ENCODE measurements at regions not wholly inside any gene's neighbourhood (a gene's known extent, or its start where the extent isn't known, plus 50 kb on each side); places are given as distances from the start of the nearest gene placed in this dataset.

DNA sequence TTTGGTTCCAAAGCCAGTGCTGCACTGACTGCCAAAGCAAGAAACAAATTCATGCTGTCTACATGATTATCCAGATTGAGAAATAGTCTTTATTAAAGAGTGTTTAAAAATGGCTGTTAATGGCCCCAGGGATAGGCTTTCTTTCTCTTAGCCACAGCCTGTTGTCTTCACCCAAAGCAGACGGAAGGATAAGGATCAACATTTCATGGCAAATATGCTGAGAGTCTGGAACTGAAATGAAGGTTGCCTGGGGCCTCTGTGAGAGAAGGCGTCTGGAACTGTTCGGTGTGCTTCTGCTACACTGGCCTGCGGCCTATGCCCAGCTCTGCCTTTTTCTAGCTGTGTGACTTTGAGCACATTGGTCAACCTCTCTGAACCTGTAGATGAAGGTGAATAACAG lies 373.0 kb upstream of the ZFP64 start:
- no peak overlapping the region for H3K56ac ChIP-seq (replicated peaks; ENCODE audit: insufficient read length, low read depth, low read length)
- no peak overlapping the region for H4K5ac ChIP-seq (ENCODE audit: insufficient read length, low read depth, low read length)
- ChIA-PET POLR2A (ENCODE audit: partially characterized antibody) (no interaction called here), CTCF (ENCODE audit: partially characterized antibody) (no interaction called here)
- no peak overlapping the region for H2AFZ ChIP-seq (ENCODE audit: low read length)
- no peak overlapping the region for H3K4me3 ChIP-seq (ENCODE audit: extremely low read depth in 1 of 4, insufficient read depth in 2 of 4, low read depth in 3 of 4, low read length in 4 of 4)
- H3K9me3 ChIP-seq (ENCODE audit: insufficient read depth in 2 of 2, low read depth in 1 of 2, low read length in 1 of 2), result 0 out of 4 replicates have a peak, but pooled peaks cover 0 to 4% of the 10 kb centered on the region in 2 experiments
- H4K20me1 ChIP-seq (replicated peaks in 1 of 2; ENCODE audit: control insufficient read depth in 1 of 2, insufficient read depth in 2 of 2, low read length in 2 of 2), result no peaks in the 10 kb centered on the region
- H3K27me3 ChIP-seq (replicated peaks in 1 of 4; ENCODE audit: control insufficient read depth in 3 of 4, extremely low read depth in 1 of 4, insufficient read depth in 3 of 4, low read length in 3 of 4), result no peaks in the 10 kb centered on the region
- H3K4ac ChIP-seq (replicated peaks; ENCODE audit: insufficient read length, low read depth, low read length), result no peak overlapping the region
- no peak overlapping the region for H2BK5ac ChIP-seq (ENCODE audit: low read depth, low read length)
- FAIRE-seq, result no peak
- H3K4me2 ChIP-seq (ENCODE audit: insufficient read depth in 1 of 2, low read depth in 2 of 2, low read length in 2 of 2), result no peak overlapping the region
- TF ChIP-seq CHD1 (IDR thresholded peaks at IDR 0.05; ENCODE audit: low read depth, low read length) (no peak), BRCA1 (IDR thresholded peaks at IDR 0.05; ENCODE audit: low read depth, low read length) (no peak), EP300 (IDR thresholded peaks at IDR 0.05; ENCODE audit: borderline replicate concordance in 1 of 2, low read depth in 2 of 2, low read length in 2 of 2) (no peak), EGR1 (IDR thresholded peaks at IDR 0.05; ENCODE audit: borderline replicate concordance, low read depth, low read length) (no peak), POLR2A (IDR thresholded peaks at IDR 0.05; ENCODE audit: control extremely low read depth in 1 of 2, low read depth in 2 of 2, low read length in 2 of 2) (no peak), SRF (IDR thresholded peaks at IDR 0.05; ENCODE audit: low read depth, low read length) (no peak), NANOG (IDR thresholded peaks at IDR 0.05; ENCODE audit: insufficient read depth, low read depth, low read length, poor library complexity, severe bottlenecking) (no peak), SP2 (IDR thresholded peaks at IDR 0.05; ENCODE audit: low read length) (no peak), BCL11A (IDR thresholded peaks at IDR 0.05; ENCODE audit: low read depth in 2 of 2, low read length in 2 of 2) (no peak), RXRA (IDR thresholded peaks at IDR 0.05; ENCODE audit: insufficient read depth, low read depth, low read length) (no peak), POLR2AphosphoS5 (IDR thresholded peaks at IDR 0.05; ENCODE audit: low read depth, low read length) (no peak), SIX5 (IDR thresholded peaks at IDR 0.05; ENCODE audit: low read depth, low read length) (no peak), ZNF274 (IDR thresholded peaks at IDR 0.05; ENCODE audit: borderline replicate concordance, extremely low read depth, low read length) (no peak)
- TF ChIP-seq, protein P1, sequence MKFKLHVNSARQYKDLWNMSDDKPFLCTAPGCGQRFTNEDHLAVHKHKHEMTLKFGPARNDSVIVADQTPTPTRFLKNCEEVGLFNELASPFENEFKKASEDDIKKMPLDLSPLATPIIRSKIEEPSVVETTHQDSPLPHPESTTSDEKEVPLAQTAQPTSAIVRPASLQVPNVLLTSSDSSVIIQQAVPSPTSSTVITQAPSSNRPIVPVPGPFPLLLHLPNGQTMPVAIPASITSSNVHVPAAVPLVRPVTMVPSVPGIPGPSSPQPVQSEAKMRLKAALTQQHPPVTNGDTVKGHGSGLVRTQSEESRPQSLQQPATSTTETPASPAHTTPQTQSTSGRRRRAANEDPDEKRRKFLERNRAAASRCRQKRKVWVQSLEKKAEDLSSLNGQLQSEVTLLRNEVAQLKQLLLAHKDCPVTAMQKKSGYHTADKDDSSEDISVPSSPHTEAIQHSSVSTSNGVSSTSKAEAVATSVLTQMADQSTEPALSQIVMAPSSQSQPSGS (IDR thresholded peaks at IDR 0.05; ENCODE audit: low read length), result no peak
- no peak for DNase-seq (ENCODE audit: low read depth in 1 of 2, low spot score in 2 of 2)
- no peaks in the 10 kb centered on the region for H3K79me1 ChIP-seq (ENCODE audit: low read depth, low read length)
- H3K27ac ChIP-seq (ENCODE audit: low read depth, low read length), result no peak overlapping the region
- no peak overlapping the region for H3K14ac ChIP-seq (ENCODE audit: insufficient read length)
- H2BK12ac ChIP-seq (ENCODE audit: low read depth, low read length), result no peak overlapping the region
- no peaks in the 10 kb centered on the region for H3K79me2 ChIP-seq (ENCODE audit: control insufficient read depth in 1 of 2, insufficient read depth in 2 of 2, low read length in 2 of 2)
- H3K36me3 ChIP-seq (ENCODE audit: control insufficient read depth in 2 of 4, insufficient read depth in 4 of 4, low read length in 3 of 4), result no peaks in the 10 kb centered on the region
- H3K9ac ChIP-seq (replicated peaks in 1 of 4; ENCODE audit: extremely low read depth in 1 of 4, low read depth in 3 of 4, low read length in 3 of 4), result no peak overlapping the region
- H4K91ac ChIP-seq (replicated peaks; ENCODE audit: insufficient read length, low read length), result no peak overlapping the region
- no peak overlapping the region for H4K8ac ChIP-seq (ENCODE audit: extremely low read depth, insufficient read depth, low read length)
- whole genome bisulfite sequencing, 2 experiments (ENCODE audit: extremely low coverage in 1 of 2, insufficient coverage in 1 of 2, insufficient read length in 1 of 2, insufficient replicate concordance in 2 of 2, low coverage in 1 of 2, low lambda C conversion rate in 2 of 2, missing lambda C conversion rate in 1 of 2), result 91% methylated on average over 4 of the region's 4 CpGs; no CpG with 5 or more reads in 1 of the 2 experiments
- no peak overlapping the region for H2BK20ac ChIP-seq (ENCODE audit: low read length)
- H3K23ac ChIP-seq (ENCODE audit: insufficient read length), result no peak overlapping the region
- H2AK5ac ChIP-seq (ENCODE audit: low read depth, low read length), result no peak overlapping the region
- no peaks in the 10 kb centered on the region for H3K23me2 ChIP-seq (ENCODE audit: low read depth, low read length)
- no peak overlapping the region for H2BK120ac ChIP-seq (replicated peaks; ENCODE audit: low read depth, low read length)
- no peak overlapping the region for H2BK15ac ChIP-seq (ENCODE audit: low read length)
- no peaks in the 10 kb centered on the region for H3K4me1 ChIP-seq (replicated peaks in 1 of 4; ENCODE audit: control insufficient read depth in 3 of 4, insufficient read depth in 4 of 4, low read length in 3 of 4)
- H3K18ac ChIP-seq (ENCODE audit: extremely low read depth, low read length), result no peak overlapping the region

Data from H1 (cell line).